Activated CD8-positive, alpha-beta T cell treated with anti-CD3 and anti-CD28 coated beads for 36 hours (primary cell): ENCODE measurements at regions not wholly inside any gene's neighbourhood (a gene's known extent, or its start where the extent isn't known, plus 50 kb on each side); places are given as distances from the start of the nearest gene placed in this dataset.

Source experiments
- ATAC-seq: fragments of 200-7000 bp; cut with Tn5 transposase; one replicate; pipeline ENCODE4 v1.10.0; 2021; ENCODE audit warnings: mild to moderate bottlenecking, moderate library complexity
- CTCF ChIA-PET: fragments of 350-600 bp; sonication (Branson Sonifier 250); formaldehyde crosslinking; loops from one replicate; lab custom pipeline; 2021; ENCODE audit warnings: antibody characterized with exemption; lab: Charles Lee
- POLR2A ChIA-PET: fragments of 350-600 bp; sonication (Branson Sonifier 250); formaldehyde crosslinking; loops from one replicate; lab custom pipeline; 2021; ENCODE audit warnings: antibody characterized with exemption; lab: Charles Lee
- DNase-seq: peaks from one replicate; pipeline ENCODE4 v3.0.0-alpha.2; 2020
- H3K27ac Mint-ChIP-seq: one replicate; pipeline ENCODE4 v1.8.0; 2021; ENCODE audit warnings: mild to moderate bottlenecking, mixed read lengths
- H3K27me3 Mint-ChIP-seq: one replicate; pipeline ENCODE4 v1.8.0; 2021; ENCODE audit warnings: mixed read lengths
- H3K36me3 Mint-ChIP-seq: one replicate; pipeline ENCODE4 v1.8.0; 2021; ENCODE audit warnings: low read depth, mixed read lengths
- H3K4me1 Mint-ChIP-seq: one replicate; pipeline ENCODE4 v1.8.0; 2021; ENCODE audit warnings: low read depth, mixed read lengths
- H3K4me3 Mint-ChIP-seq: one replicate; pipeline ENCODE4 v1.8.0; 2021; ENCODE audit warnings: mild to moderate bottlenecking, moderate library complexity, mixed read lengths
- H3K9me3 Mint-ChIP-seq: one replicate; pipeline ENCODE4 v1.8.0; 2021; ENCODE audit warnings: mixed read lengths
- CTCF ChIP-seq: fragments of 200-600 bp; IDR thresholded peaks from one replicate; pipeline ENCODE4 v1.8.0; 2022; ENCODE audit warnings: antibody characterized with exemption, mild to moderate bottlenecking
- intact Hi-C: fragments of 100-400 bp; cut with micrococcal nuclease; formaldehyde crosslinking; loops from one replicate; pipeline ENCODE4 v1.10.0; 2022

GRCh38 chr21:41656946-41657525 is 109.8 kb downstream of the RIPK4 start:
- H3K4me3 Mint-ChIP-seq: no peak overlapping the region
- no peak overlapping the region for H3K27ac Mint-ChIP-seq
- ATAC-seq (no peak), DNase-seq (no peak)
- intact Hi-C loops: no loop called here
- H3K9me3 Mint-ChIP-seq: no peaks in the 10 kb centered on the region
- TF ChIP-seq CTCF: no peak
- H3K27me3 Mint-ChIP-seq: no peaks in the 10 kb centered on the region
- ChIA-PET CTCF (no interaction called here), POLR2A (no interaction called here)
- no peaks in the 10 kb centered on the region for H3K4me1 Mint-ChIP-seq
- H3K36me3 Mint-ChIP-seq: no peaks in the 10 kb centered on the region

GRCh38 chr21:41655259-41655658 is 111.6 kb downstream of the RIPK4 start:
- Mint-ChIP-seq H3K4me1 (no peaks in the 10 kb centered on the region), H3K9me3 (no peaks in the 10 kb centered on the region), H3K27ac (no peak overlapping the region), H3K4me3 (no peak overlapping the region), H3K36me3 (no peaks in the 10 kb centered on the region), H3K27me3 (no peaks in the 10 kb centered on the region)
- ChIA-PET POLR2A (no interaction called here), CTCF (no interaction called here)
- intact Hi-C loops: no loop called here
- TF ChIP-seq CTCF: no peak
- DNase-seq (no peak), ATAC-seq (no peak)

- no peaks in the 10 kb centered on the region for H3K4me1 Mint-ChIP-seq
- no peaks in the 10 kb centered on the region for H3K27me3 Mint-ChIP-seq
- intact Hi-C loops: no loop called here
- no peak overlapping the region for H3K4me3 Mint-ChIP-seq
- no peaks in the 10 kb centered on the region for H3K9me3 Mint-ChIP-seq
- POLR2A ChIA-PET: no interaction called here
- H3K36me3 Mint-ChIP-seq: no peaks in the 10 kb centered on the region
- CTCF ChIA-PET: no interaction called here
- ATAC-seq (no peak), DNase-seq (no peak)
- no peak overlapping the region for H3K27ac Mint-ChIP-seq
- no peak for TF ChIP-seq CTCF
Measured at GRCh38 chr21:41653954-41654491, 112.8 kb downstream of the RIPK4 start.

GRCh38 chr21:41653243-41653953 is 113.5 kb downstream of the RIPK4 start:
- Mint-ChIP-seq H3K9me3 (no peaks in the 10 kb centered on the region), H3K36me3 (no peaks in the 10 kb centered on the region), H3K4me3 (no peak overlapping the region), H3K27me3 (no peaks in the 10 kb centered on the region), H3K4me1 (no peaks in the 10 kb centered on the region), H3K27ac (no peak overlapping the region)
- ChIA-PET CTCF (no interaction called here), POLR2A (no interaction called here)
- intact Hi-C loops: no loop called here
- no peak for DNase-seq
- no peak for ATAC-seq
- no peak for TF ChIP-seq CTCF

- no peak overlapping the region for H3K27ac Mint-ChIP-seq
- intact Hi-C loops: no loop called here
- no peak for DNase-seq
- no peaks in the 10 kb centered on the region for H3K36me3 Mint-ChIP-seq
- H3K4me1 Mint-ChIP-seq: no peaks in the 10 kb centered on the region
- ATAC-seq: no peak
- no peak overlapping the region for H3K4me3 Mint-ChIP-seq
- TF ChIP-seq CTCF: no peak
- no peaks in the 10 kb centered on the region for H3K9me3 Mint-ChIP-seq
- no peaks in the 10 kb centered on the region for H3K27me3 Mint-ChIP-seq
- CTCF ChIA-PET: no interaction called here
- POLR2A ChIA-PET: no interaction called here
Measured at GRCh38 chr21:41651830-41652229, 115.0 kb downstream of the RIPK4 start.
